ENCODE measurements at regions not wholly inside any gene's neighbourhood (a gene's known extent, or its start where the extent isn't known, plus 50 kb on each side); places are given as distances from the start of the nearest gene placed in this dataset.

DNA sequence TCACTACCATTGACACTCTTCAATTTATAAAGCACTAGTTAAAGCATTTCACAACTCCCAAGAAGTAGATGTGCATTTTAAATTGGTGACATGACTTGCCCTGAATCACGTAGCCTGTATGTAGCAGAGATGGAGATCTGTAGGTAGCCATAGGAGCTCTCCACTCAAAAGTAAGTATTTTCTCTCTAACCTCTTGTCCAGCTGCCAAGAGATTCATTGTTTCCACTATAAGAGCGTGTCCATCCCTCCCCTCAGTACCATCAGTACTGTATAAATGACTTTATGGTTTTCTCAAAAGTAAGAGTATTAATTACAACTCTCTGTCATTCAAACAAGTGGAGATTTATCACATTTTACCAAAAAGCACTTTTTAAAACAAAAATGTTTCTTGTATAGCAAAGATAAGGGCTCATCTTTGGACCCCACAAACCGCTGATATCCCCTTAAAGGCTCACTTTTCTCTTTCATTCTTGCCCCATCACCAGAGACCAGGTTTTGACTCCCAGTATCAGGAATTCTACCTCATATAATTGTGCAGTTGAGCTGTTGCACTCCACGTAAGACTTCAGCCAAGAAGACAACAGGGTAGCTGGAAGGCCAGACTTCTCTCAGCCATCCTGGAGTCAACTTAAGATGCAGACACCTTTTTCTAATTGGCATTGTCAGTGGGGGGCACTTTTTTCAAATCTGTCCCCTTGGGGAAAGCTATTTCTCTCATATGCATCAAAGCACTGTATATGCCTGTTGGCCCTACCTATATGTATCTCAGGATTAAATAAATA is 78.0 kb upstream of the GALNT5 start:
- DNase-seq (ENCODE audit: low read depth in 2 of 3, low spot score in 1 of 3) = no peak

GRCh38 chr2:157180359-157180758 is 77.1 kb upstream of the GALNT5 start:
- DNase-seq (ENCODE audit: low read depth in 2 of 3, low spot score in 1 of 3) = no peak

GRCh38 chr2:157181234-157181633 is 76.3 kb upstream of the GALNT5 start:
- no peak for DNase-seq (ENCODE audit: low read depth in 2 of 3, low spot score in 1 of 3)

GRCh38 chr2:157182204-157182709 is 75.2 kb upstream of the GALNT5 start:
- DNase-seq (ENCODE audit: low read depth in 2 of 3, low spot score in 1 of 3) = no peak

DNA sequence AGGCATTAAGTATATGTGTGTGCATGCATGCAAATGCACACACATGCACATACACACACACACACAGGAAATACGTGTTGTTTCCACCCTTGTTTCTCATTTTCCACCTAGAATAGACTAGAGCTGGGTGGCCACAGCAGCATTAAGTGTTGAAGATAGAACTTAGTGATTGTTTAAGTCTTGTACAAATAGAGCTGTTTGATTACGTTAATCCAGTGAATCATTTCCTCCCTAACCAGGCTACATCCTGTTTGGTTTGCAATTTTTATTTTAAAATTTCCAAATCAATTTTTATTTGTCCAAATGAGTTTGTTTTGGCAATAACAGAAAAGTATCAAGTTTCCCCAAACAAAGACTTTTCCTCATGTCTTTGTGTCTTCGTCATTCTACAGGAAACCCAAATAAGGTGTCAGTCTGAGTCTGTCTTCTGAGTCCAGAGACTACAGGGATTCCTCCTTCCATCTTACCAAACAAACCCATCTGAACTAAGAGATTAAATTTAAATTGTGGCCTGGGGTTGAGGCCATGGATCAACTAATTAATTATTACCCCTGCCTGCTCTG is 74.6 kb upstream of the GALNT5 start:
- DNase-seq (ENCODE audit: low read depth in 2 of 3, low spot score in 1 of 3) = no peak

- no peak for DNase-seq (ENCODE audit: low read depth in 2 of 3, low spot score in 1 of 3)
Measured at GRCh38 chr2:157184161-157184895, 73.2 kb upstream of the GALNT5 start.

DNA sequence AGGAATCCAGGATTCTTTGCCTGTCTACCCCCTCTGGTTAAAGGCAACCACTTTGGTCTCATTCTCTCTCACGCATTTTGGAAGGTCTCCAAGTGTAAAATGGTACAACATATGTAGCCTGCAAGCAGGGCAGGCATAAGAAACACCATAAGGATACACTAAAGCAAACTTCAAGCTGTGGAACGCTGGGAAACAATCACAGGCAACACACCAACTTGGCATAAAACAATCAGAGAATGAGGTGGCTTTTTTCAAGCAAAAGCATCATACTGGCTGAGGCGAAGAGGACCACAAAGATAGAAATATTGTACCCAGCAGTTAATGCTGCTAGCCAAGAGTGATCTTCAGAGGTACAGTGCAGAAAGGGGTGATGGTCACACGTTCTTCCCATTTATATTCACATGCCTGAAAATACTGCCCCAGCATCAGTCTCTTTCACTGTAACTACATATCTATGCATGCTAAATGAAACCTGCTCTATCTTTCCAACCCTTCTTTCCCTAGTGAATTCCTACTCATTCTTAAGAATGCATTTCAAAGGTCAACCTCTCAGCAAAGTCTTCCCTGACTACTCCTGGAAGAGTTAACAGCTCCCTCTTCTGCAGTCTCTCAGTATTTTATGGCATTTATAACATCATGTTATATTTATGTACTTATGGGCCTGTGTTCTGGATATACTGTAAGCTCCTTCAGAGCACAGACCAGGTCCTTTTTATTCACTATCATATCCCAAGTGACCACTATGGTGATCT is 71.9 kb upstream of the GALNT5 start:
- no peak for DNase-seq (ENCODE audit: low read depth in 2 of 3, low spot score in 1 of 3)

- DNase-seq (ENCODE audit: low read depth in 2 of 3, low spot score in 1 of 3) = no peak
Measured at GRCh38 chr2:157190151-157190550, 67.4 kb upstream of the GALNT5 start.

- DNase-seq (ENCODE audit: low read depth in 2 of 3, low spot score in 1 of 3) = no peak
Measured at GRCh38 chr2:157191186-157191585, 66.3 kb upstream of the GALNT5 start.

GRCh38 chr2:157192445-157193423 is 64.8 kb upstream of the GALNT5 start:
- no peak for DNase-seq (ENCODE audit: low read depth in 2 of 3, low spot score in 1 of 3)

GRCh38 chr2:157193461-157193860 is 64.0 kb upstream of the GALNT5 start:
- no peak for DNase-seq (ENCODE audit: low read depth in 2 of 3, low spot score in 1 of 3)

DNA sequence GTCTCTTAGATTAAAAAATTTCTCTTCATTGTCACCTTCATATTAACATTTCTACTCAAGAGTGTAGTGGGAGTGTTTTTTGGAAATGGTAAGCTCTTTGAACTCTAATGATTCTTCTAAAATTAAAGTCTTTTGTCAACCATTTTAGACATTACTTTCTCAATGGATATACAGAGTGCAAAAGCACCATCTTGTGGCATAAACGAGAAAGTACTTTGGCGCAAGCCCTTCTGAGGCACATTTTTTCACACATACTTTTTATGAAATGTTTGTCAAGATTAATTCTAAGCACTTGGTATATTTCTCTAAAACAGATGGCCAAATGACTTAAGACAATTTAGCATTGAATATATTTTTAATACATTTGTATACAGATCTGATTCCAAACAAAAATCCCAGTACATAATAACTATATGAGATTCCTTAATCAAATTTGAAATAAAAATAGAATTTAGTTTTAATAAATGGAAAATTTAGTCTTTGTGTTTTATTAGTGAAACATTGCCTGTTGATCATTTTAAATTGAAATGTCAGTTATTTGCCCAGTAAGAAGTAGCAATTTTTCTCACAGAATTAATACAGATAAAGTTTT is 63.3 kb upstream of the GALNT5 start:
- peak in 1 of 3 donors; percentile 18 for DNase-seq (ENCODE audit: low read depth in 2 of 3, low spot score in 1 of 3)

- no peak for DNase-seq (ENCODE audit: low read depth in 2 of 3, low spot score in 1 of 3)
Measured at GRCh38 chr2:157194844-157195243, 62.7 kb upstream of the GALNT5 start.

DNA sequence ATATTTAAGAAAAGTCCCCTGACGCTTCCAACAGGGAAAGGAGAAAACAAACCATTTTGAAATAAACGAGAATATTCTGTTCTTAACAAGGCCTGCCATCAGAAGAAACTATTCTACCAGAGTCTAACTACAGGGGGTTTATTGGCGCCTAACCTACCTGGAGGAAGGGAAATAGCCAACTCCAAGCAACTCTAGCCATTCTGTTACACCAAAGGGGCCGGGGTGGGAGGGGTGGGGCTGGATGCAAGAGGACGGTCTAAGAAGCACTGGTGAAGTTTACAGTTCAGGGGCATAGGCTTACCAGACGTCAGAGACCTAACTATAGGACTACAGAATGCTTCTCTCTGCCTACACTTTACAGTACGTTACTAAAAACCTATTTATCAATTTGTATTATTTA is 60.5 kb upstream of the GALNT5 start:
- DNase-seq (ENCODE audit: low read depth in 2 of 3, low spot score in 1 of 3) = no peak

- DNase-seq (ENCODE audit: low read depth in 2 of 3, low spot score in 1 of 3) = no peak
Measured at GRCh38 chr2:157197848-157198247, 59.7 kb upstream of the GALNT5 start.

DNA sequence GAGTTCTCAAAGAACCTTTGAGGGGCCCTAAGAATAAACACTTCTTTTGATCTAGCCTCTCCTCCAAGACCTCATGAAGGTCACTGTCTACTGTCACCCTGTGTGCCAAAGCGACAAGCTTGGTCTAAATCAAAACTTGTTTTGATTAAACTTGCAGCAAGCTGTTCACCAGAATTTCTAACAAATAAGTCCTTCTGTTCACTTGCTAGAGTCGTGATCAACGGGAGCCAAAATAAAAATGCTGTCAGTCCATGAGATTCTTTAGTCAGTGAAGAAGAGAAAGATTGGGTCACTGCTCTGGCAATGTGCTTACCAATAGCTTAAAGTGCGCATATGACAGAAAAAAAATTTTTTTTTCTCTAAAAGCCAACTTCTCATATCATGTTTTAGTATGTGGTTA is 53.9 kb upstream of the GALNT5 start:
- no peak for DNase-seq (ENCODE audit: low read depth in 2 of 3, low spot score in 1 of 3)

- no peak for DNase-seq (ENCODE audit: low read depth in 2 of 3, low spot score in 1 of 3)
Measured at GRCh38 chr2:157204401-157204800, 53.1 kb upstream of the GALNT5 start.

DNA sequence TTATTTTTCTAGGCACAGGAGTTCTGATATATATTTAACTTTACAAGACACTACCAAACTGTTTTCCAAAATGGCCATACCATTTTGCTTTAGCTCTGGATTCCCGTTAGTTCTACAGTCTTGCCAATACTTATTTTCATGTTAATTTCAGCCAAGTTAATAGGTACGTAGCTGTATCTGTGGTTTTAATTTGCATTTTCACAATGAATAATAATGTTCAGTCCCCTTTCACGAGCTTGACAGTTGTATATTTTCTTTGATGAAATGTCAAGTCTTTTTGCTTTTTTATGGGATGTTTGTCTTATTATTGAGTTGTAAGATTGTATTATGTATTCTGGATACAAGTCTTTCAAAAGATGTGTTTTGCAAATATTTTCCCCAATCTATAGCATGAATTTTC is 50.6 kb upstream of the GALNT5 start:
- no peak for DNase-seq (ENCODE audit: low read depth in 2 of 3, low spot score in 1 of 3)
